GM23338 (cell line): ENCODE measurements at regions not wholly inside any gene's neighbourhood (a gene's known extent, or its start where the extent isn't known, plus 50 kb on each side); places are given as distances from the start of the nearest gene placed in this dataset.

Experiments
- ATAC-seq: fragments of 200-7000 bp; cut with Tn5 transposase; 3 replicates; pipeline ENCODE4 v1.9.1; 2020
- DNase-seq: peaks from one replicate; pipeline ENCODE4 v3.0.0-alpha.2; 2015; ENCODE audit warnings: low spot score
- H2AFZ ChIP-seq: fragments of 200-600 bp; sonication (generic); 2 replicates; pipeline ENCODE4 v1.8.0; 2016; ENCODE audit warnings: antibody characterized with exemption, mild to moderate bottlenecking, moderate library complexity
- H3F3A ChIP-seq: fragments of 200-600 bp; sonication (generic); replicated peaks from 2 replicates; pipeline ENCODE4 v1.8.0; 2017; ENCODE audit warnings: antibody characterized with exemption, mixed run types, low read depth
- H3K27ac ChIP-seq: fragments of 200-600 bp; sonication (generic); 2 replicates; pipeline ENCODE4 v1.6.1; 2016; ENCODE audit warnings: low read depth
- H3K27me3 ChIP-seq: fragments of 200-600 bp; sonication (generic); 2 replicates; pipeline ENCODE4 v1.8.0; 2016; ENCODE audit warnings: mild to moderate bottlenecking, mixed run types, moderate library complexity; ENCODE audit not compliant: insufficient read depth
- H3K36me3 ChIP-seq: fragments of 200-600 bp; sonication (generic); 2 replicates; pipeline ENCODE4 v1.8.0; 2016; ENCODE audit warnings: mild to moderate bottlenecking; ENCODE audit not compliant: insufficient read depth
- H3K4me1 ChIP-seq: fragments of 200-600 bp; sonication (generic); 2 replicates; pipeline ENCODE4 v1.8.0; 2016; ENCODE audit warnings: mild to moderate bottlenecking, moderate library complexity; ENCODE audit not compliant: insufficient read depth
- H3K4me2 ChIP-seq: fragments of 200-600 bp; sonication (generic); 2 replicates; pipeline ENCODE4 v1.7.1; 2017; ENCODE audit warnings: mixed run types
- H3K4me3 ChIP-seq: fragments of 200-600 bp; sonication (generic); 2 replicates; pipeline ENCODE4 v1.6.1; 2016; ENCODE audit warnings: mixed run types
- H3K79me2 ChIP-seq: fragments of 200-600 bp; sonication (generic); replicated peaks from 2 replicates; pipeline ENCODE4 v1.8.0; 2017; ENCODE audit warnings: mild to moderate bottlenecking; ENCODE audit not compliant: insufficient read depth
- H3K9me2 ChIP-seq: fragments of 200-600 bp; sonication (generic); 2 replicates; pipeline ENCODE4 v1.8.0; 2017; ENCODE audit not compliant: insufficient read depth
- H4K20me1 ChIP-seq: fragments of 200-600 bp; sonication (generic); replicated peaks from 2 replicates; pipeline ENCODE4 v1.8.0; 2017; ENCODE audit warnings: mild to moderate bottlenecking; ENCODE audit not compliant: insufficient read depth
- H3K27ac Mint-ChIP-seq: 2 replicates; pipeline ENCODE4 v1.8.0; 2020; ENCODE audit warnings: inconsistent platforms, mild to moderate bottlenecking, moderate library complexity, mixed read lengths
- H3K27me3 Mint-ChIP-seq: 3 replicates; pipeline ENCODE4 v1.8.0; 2022; ENCODE audit warnings: low read depth, mild to moderate bottlenecking, moderate library complexity, mixed read lengths, inconsistent platforms; ENCODE audit not compliant: insufficient read depth, poor library complexity
- H3K36me3 Mint-ChIP-seq: 3 replicates; pipeline ENCODE4 v1.8.0; 2021; ENCODE audit warnings: low read depth, mild to moderate bottlenecking, inconsistent platforms, moderate library complexity, mixed read lengths
- H3K4me1 Mint-ChIP-seq: 3 replicates; pipeline ENCODE4 v1.8.0; 2020; ENCODE audit warnings: mild to moderate bottlenecking, inconsistent platforms, mixed read lengths
- H3K4me3 Mint-ChIP-seq: 3 replicates; pipeline ENCODE4 v1.8.0; 2021; ENCODE audit warnings: moderate library complexity, mild to moderate bottlenecking, inconsistent platforms, mixed read lengths
- H3K9me3 Mint-ChIP-seq: 3 replicates; pipeline ENCODE4 v1.8.0; 2020; ENCODE audit warnings: moderate library complexity, mild to moderate bottlenecking, inconsistent platforms, mixed read lengths
- CREB1 ChIP-seq: fragments of 250-450 bp; sonication (Bioruptor Pico); IDR thresholded peaks from 2 replicates; pipeline ENCODE4 v1.5.0; 2020; ENCODE audit warnings: low read depth, mild to moderate bottlenecking, moderate library complexity
- CTCF ChIP-seq, 2 experiments: fragments of 200-600 bp in 1 of 2; sonication (generic) in 1 of 2; conservative IDR thresholded peaks; 2 replicates each; pipeline versions ENCODE4 v1.5.1 to v1.6.1; 2016 to 2017; ENCODE audit warnings: antibody characterized with exemption in 2 of 2, low read depth in 2 of 2, mild to moderate bottlenecking in 2 of 2, moderate library complexity in 1 of 2
- EZH2phosphoT487 ChIP-seq: fragments of 200-600 bp; sonication (generic); IDR thresholded peaks from one replicate; pipeline ENCODE4 v1.8.1; 2018; ENCODE audit warnings: antibody characterized with exemption; ENCODE audit not compliant: unreplicated experiment
- JUNB ChIP-seq: IDR thresholded peaks from one replicate; pipeline ENCODE4 v1.6.1; 2016; ENCODE audit warnings: antibody characterized with exemption; ENCODE audit not compliant: unreplicated experiment
- NANOG ChIP-seq: IDR thresholded peaks from 2 replicates; pipeline ENCODE4 v1.6.1; 2016; ENCODE audit warnings: antibody characterized with exemption, borderline replicate concordance
- POLR2AphosphoS5 ChIP-seq: IDR thresholded peaks from 2 replicates; pipeline ENCODE4 v1.6.1; 2016; ENCODE audit warnings: antibody characterized with exemption, low read depth
- REST ChIP-seq: IDR thresholded peaks from one replicate; pipeline ENCODE4 v1.6.1; 2018; ENCODE audit warnings: antibody characterized with exemption; ENCODE audit not compliant: unreplicated experiment
- STAT1 ChIP-seq: IDR thresholded peaks from one replicate; pipeline ENCODE4 v1.6.1; 2016; ENCODE audit warnings: antibody characterized with exemption; ENCODE audit not compliant: unreplicated experiment
- ZNF114 ChIP-seq: fragments of 250-450 bp; sonication (Bioruptor Pico); IDR thresholded peaks from 2 replicates; pipeline ENCODE4 v1.5.0; 2020; ENCODE audit warnings: mild to moderate bottlenecking, moderate library complexity
- ZNF331 ChIP-seq: fragments of 250-450 bp; sonication (Bioruptor Pico); IDR thresholded peaks from 2 replicates; pipeline ENCODE4 v1.5.0; 2020; ENCODE audit warnings: low read depth, mild to moderate bottlenecking, moderate library complexity
- TF ChIP-seq, protein P1 (sequence below): fragments of 250-450 bp; sonication (Bioruptor Pico); IDR thresholded peaks from 2 replicates; pipeline ENCODE4 v1.5.0; 2020; ENCODE audit warnings: mild to moderate bottlenecking, moderate library complexity
- TF ChIP-seq, protein P2 (sequence below): IDR thresholded peaks from 2 replicates; pipeline ENCODE4 v1.6.1; 2016; ENCODE audit warnings: antibody characterized with exemption

DNA sequence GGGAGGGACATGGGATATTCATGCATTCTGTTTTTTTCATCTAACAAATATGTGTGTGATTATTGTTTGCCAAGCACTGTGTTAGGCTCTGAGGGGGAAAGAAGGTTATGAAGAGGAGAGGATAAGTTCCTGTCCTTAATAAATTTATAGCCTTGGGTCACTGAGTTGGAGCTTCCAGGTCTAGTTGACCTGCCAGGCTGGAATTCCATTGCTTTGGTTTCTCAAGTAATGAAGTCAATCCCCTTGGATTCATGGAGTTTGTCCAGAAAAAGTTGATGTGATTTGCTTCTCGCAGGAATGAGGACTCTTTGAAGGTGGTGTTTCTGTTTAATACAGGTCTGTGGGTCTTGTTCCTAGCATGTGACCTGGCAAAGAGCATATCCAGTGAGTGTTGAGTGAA is 156.2 kb downstream of the ADAMTS15 start:
- H3K4me3 ChIP-seq: no peak overlapping the region
- no peaks in the 10 kb centered on the region; the same call in 1 of the 2 replicates for H3K9me2 ChIP-seq
- H3K4me3 Mint-ChIP-seq: no peak overlapping the region
- TF ChIP-seq POLR2AphosphoS5: no peak
- no peak for TF ChIP-seq ZNF331 (CRISPR knock-in tag)
- TF ChIP-seq CREB1 (CRISPR knock-in tag): no peak
- no peak for TF ChIP-seq EZH2phosphoT487
- TF ChIP-seq CTCF (conservative IDR thresholded peaks at IDR 0.05; ENCODE audit: low read depth in 2 of 2): no peak
- TF ChIP-seq NANOG: no peak
- TF ChIP-seq JUNB: no peak
- TF ChIP-seq, protein P1, sequence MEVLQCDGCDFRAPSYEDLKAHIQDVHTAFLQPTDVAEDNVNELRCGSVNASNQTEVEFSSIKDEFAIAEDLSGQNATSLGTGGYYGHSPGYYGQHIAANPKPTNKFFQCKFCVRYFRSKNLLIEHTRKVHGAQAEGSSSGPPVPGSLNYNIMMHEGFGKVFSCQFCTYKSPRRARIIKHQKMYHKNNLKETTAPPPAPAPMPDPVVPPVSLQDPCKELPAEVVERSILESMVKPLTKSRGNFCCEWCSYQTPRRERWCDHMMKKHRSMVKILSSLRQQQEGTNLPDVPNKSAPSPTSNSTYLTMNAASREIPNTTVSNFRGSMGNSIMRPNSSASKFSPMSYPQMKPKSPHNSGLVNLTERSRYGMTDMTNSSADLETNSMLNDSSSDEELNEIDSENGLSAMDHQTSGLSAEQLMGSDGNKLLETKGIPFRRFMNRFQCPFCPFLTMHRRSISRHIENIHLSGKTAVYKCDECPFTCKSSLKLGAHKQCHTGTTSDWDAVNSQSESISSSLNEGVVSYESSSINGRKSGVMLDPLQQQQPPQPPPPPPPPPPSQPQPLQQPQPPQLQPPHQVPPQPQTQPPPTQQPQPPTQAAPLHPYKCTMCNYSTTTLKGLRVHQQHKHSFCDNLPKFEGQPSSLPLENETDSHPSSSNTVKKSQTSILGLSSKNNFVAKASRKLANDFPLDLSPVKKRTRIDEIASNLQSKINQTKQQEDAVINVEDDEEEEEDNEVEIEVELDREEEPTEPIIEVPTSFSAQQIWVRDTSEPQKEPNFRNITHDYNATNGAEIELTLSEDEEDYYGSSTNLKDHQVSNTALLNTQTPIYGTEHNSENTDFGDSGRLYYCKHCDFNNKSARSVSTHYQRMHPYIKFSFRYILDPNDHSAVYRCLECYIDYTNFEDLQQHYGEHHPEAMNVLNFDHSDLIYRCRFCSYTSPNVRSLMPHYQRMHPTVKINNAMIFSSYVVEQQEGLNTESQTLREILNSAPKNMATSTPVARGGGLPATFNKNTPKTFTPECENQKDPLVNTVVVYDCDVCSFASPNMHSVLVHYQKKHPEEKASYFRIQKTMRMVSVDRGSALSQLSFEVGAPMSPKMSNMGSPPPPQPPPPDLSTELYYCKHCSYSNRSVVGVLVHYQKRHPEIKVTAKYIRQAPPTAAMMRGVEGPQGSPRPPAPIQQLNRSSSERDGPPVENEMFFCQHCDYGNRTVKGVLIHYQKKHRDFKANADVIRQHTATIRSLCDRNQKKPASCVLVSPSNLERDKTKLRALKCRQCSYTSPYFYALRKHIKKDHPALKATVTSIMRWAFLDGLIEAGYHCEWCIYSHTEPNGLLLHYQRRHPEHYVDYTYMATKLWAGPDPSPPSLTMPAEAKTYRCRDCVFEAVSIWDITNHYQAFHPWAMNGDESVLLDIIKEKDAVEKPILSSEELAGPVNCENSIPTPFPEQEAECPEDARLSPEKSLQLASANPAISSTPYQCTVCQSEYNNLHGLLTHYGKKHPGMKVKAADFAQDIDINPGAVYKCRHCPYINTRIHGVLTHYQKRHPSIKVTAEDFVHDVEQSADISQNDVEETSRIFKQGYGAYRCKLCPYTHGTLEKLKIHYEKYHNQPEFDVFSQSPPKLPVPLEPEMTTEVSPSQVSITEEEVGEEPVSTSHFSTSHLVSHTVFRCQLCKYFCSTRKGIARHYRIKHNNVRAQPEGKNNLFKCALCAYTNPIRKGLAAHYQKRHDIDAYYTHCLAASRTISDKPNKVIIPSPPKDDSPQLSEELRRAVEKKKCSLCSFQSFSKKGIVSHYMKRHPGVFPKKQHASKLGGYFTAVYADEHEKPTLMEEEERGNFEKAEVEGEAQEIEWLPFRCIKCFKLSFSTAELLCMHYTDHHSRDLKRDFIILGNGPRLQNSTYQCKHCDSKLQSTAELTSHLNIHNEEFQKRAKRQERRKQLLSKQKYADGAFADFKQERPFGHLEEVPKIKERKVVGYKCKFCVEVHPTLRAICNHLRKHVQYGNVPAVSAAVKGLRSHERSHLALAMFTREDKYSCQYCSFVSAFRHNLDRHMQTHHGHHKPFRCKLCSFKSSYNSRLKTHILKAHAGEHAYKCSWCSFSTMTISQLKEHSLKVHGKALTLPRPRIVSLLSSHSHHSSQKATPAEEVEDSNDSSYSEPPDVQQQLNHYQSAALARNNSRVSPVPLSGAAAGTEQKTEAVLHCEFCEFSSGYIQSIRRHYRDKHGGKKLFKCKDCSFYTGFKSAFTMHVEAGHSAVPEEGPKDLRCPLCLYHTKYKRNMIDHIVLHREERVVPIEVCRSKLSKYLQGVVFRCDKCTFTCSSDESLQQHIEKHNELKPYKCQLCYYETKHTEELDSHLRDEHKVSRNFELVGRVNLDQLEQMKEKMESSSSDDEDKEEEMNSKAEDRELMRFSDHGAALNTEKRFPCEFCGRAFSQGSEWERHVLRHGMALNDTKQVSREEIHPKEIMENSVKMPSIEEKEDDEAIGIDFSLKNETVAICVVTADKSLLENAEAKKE (CRISPR knock-in tag): no peak
- no peak for TF ChIP-seq STAT1
- no peak for TF ChIP-seq ZNF114 (CRISPR knock-in tag)
- TF ChIP-seq REST: no peak
- TF ChIP-seq, protein P2, sequence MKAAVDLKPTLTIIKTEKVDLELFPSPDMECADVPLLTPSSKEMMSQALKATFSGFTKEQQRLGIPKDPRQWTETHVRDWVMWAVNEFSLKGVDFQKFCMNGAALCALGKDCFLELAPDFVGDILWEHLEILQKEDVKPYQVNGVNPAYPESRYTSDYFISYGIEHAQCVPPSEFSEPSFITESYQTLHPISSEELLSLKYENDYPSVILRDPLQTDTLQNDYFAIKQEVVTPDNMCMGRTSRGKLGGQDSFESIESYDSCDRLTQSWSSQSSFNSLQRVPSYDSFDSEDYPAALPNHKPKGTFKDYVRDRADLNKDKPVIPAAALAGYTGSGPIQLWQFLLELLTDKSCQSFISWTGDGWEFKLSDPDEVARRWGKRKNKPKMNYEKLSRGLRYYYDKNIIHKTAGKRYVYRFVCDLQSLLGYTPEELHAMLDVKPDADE: no peak
- H3K36me3 Mint-ChIP-seq: no peaks in the 10 kb centered on the region
- no peaks in the 10 kb centered on the region for H3F3A ChIP-seq
- H3K4me1 Mint-ChIP-seq: peaks cover 31% of the 10 kb centered on the region
- no peak overlapping the region for H3K27ac ChIP-seq
- ATAC-seq (no peak), DNase-seq (no peak)
- peaks cover 13% of the 10 kb centered on the region for H3K27me3 Mint-ChIP-seq
- H3K79me2 ChIP-seq: no peaks in the 10 kb centered on the region
- no peaks in the 10 kb centered on the region for H3K36me3 ChIP-seq
- no peak overlapping the region for H3K27ac Mint-ChIP-seq
- no peaks in the 10 kb centered on the region for H4K20me1 ChIP-seq
- no peak overlapping the region for H2AFZ ChIP-seq
- no peaks in the 10 kb centered on the region; the same call in 2 of the 3 replicates for H3K9me3 Mint-ChIP-seq
- peaks cover 15% of the 10 kb centered on the region for H3K4me1 ChIP-seq
- no peak overlapping the region for H3K4me2 ChIP-seq
- no peaks in the 10 kb centered on the region for H3K27me3 ChIP-seq
